HCEC 1CT (cell line): ENCODE measurements at regions not wholly inside any gene's neighbourhood (a gene's known extent, or its start where the extent isn't known, plus 50 kb on each side); places are given as distances from the start of the nearest gene placed in this dataset.

Experiments
- DNase-seq: peaks from one replicate; pipeline ENCODE4 v3.0.0-alpha.2; 2017

GRCh38 chr2:100660851-100661584, 98.2 kb downstream of the PDCL3 start:
- DNase-seq, result no peak

DNA sequence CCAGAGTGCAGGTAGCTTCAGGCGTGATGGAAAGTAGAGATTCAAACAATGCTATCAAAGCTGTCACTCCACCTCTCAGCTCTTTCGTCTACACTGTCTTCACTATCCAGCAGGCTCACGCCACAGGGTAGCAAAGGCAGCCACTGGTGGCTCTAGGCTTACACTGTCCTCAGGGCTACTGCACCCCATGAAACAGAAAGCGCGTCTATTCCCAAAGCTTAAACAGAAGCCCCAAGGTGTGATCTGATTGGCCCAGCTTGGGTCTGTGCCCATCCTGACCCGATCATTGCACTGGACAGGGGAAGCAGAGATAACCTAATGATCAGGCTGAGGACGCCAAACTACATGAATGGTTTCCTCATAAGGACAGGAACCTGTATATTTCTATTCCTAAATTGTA, 100.1 kb downstream of the PDCL3 start:
- DNase-seq, result no peak

DNA sequence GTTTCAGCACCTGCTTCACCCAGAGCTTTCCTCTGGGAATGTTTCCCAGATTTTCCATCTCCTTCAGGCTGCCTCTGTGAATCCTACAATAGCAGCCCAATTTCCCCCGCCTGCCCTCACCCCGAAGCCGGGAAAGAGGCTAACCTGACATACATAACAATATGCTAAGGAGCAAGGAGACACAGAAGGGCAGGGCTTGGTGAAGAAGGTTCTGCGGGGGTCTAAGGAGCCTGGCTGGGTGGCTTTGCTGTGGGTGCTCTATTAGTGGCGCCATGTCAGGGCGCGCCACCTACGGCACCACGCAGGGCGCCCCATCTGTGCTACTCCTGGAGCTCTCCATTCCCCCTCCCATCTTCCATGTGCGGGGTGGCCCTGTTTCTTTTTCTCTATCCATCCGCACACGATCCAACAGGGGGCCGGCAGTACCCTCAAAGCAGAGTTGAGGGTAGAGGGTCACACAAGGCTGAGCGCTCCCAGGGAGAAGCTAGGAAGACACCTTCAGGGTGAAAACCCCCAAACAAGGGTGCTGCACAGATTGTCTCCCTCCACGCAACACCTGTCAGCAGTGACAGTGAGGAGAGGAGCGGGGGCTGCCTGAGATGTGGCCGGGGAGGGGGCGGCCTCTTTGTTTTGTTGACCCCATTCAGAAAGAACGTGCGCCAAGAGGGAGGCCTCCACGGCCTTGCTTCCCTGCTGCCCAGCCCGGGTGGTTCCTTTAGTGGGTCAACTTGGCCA, 101.4 kb downstream of the PDCL3 start:
- DNase-seq, result no peak

DNA sequence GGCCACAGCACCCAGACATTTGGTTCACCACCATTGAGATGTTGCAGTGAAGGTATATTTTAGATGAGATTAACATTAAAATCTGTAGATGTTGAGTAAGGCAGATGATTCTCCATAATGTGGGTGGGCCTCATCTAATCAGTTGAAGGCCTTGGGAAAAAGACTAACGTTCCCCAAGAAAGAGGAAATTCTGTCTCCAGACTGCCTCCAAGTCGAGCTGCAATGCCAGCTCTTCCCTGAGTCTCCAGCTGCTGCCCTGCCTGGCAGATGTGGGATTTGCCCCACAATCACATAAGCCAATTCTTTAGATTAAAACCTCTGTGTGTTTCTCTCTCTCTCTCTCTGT, 101.9 kb downstream of the PDCL3 start:
- DNase-seq, result no peak

GRCh38 chr2:100666996-100667395, 104.2 kb downstream of the PDCL3 start:
- DNase-seq, result no peak

DNA sequence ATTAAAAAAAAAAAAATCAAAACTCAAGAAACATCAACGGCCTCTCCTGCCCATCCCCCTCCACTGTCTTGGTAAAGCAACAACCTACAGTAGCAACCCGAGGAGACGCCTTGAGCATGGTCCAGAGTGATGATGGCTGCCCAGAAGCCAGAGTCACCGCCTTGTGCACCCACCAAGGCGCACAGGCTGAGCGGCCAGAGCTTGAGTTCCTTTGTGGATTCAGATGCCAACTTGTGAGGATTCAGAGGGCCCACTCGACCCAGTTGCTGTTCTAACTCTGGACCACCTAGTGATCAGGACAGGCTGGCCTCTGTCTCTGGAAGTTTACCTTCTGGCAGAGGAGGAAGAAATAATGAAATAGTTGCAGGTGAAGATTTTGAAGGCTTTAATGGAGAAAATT, 105.0 kb downstream of the PDCL3 start:
- DNase-seq, result no peak

- DNase-seq, result no peak
Observed at GRCh38 chr2:100670232-100670631, 107.4 kb downstream of the PDCL3 start.

DNA sequence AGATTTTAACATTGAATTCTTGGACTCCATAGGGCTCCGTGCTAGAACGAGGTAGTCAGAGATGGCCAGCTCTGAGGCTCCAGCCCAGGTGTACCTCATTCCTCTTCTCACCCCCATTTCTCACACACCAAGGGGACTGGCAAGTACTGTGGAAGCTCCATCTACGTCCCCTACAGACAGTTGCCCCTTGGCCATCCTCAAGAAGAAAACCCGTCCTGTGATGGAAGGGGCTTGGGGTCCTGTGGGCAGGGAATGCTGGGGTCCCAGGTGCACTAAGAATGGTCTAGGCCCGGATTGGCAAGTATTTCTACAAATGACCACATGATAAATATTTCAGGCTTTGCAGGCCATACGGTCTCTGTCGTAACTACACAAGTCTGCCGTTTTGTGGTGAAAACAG, 110.3 kb downstream of the PDCL3 start:
- no peak for DNase-seq

- DNase-seq, result no peak
Observed at GRCh38 chr2:100673691-100674485, 111.1 kb downstream of the PDCL3 start.

GRCh38 chr2:100674666-100675065, 111.9 kb downstream of the PDCL3 start:
- no peak for DNase-seq

- no peak for DNase-seq
Observed at GRCh38 chr2:100675373-100675772, 112.6 kb downstream of the PDCL3 start.

GRCh38 chr2:100675855-100676254, 113.1 kb downstream of the PDCL3 start:
- DNase-seq, result no peak

GRCh38 chr2:100676346-100676745, 113.6 kb downstream of the PDCL3 start:
- no peak for DNase-seq

GRCh38 chr2:100677611-100678185, 114.9 kb downstream of the PDCL3 start:
- no peak for DNase-seq

- no peak for DNase-seq
Observed at GRCh38 chr2:100679211-100679610, 116.4 kb downstream of the PDCL3 start.

- DNase-seq, result no peak
Observed at GRCh38 chr2:100682536-100682935, 119.7 kb downstream of the PDCL3 start.

GRCh38 chr2:100683231-100683630, 120.4 kb downstream of the PDCL3 start:
- DNase-seq, result no peak

DNA sequence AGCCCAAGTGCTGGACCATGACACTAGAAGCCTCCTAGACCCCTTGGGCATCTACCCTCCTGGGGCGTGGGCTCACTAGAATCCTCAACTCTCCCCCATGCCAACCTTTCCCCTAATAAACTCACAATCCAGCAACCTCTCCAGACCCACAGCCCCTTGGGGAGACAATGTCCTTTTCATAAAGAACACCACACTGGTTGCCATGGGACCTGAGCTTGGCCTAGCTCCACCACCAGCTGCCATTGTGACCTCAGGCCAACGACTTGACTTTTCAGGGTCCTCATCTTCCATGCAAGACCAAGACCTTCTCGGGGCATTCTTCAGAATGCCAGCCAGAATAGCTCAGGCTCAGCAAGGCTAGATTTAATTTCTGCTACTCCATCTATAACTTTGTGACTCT, 128.1 kb upstream of the NPAS2 start:
- no peak for DNase-seq

DNA sequence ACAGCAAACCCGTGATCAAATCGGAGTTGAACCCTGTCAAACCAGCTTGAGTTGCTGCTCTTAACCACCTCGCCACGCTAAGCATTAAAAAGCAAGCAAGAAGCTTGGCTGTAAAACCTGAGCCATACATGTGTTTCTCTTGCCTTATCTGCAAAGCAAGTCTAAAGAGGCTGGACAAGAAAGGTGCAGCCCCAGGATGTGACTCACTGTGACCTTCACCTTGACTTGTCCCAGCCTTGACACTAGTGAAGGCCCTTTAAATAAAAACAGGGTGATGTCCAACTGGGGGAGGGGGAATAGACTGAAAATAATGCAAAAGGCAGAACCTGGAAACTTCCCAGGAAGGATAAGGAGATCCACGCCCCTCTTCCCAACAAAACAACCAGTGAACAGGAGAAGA, 127.6 kb upstream of the NPAS2 start:
- no peak for DNase-seq

DNA sequence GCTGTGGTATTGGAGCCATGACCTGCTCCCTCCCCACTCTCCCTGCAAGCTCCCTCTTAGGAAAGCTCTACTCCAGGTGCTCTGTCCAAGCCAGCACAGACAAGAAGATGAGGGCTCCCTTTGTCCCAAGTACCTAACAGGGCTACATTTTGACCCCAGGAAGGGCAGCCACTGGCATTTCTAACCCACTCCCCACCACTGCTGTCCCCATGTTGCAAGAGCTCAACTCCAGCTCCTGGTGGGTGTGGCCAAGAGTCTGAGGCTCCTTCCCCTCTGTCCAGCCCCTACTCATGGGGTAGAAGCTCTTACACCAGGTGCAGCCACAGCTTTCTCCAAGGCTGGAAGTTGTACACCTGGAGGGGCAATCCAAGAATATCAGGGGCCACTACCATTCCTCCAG, 127.0 kb upstream of the NPAS2 start:
- no peak for DNase-seq

- no peak for DNase-seq
Observed at GRCh38 chr2:100699131-100699530, 120.8 kb upstream of the NPAS2 start.

GRCh38 chr2:100702438-100703109, 117.4 kb upstream of the NPAS2 start:
- no peak for DNase-seq

GRCh38 chr2:100703213-100703612, 116.7 kb upstream of the NPAS2 start:
- DNase-seq, result no peak
